Trophoblast cell (in vitro differentiated cells and primary cell): ENCODE measurements at regions not wholly inside any gene's neighbourhood (a gene's known extent, or its start where the extent isn't known, plus 50 kb on each side); places are given as distances from the start of the nearest gene placed in this dataset.

Experiments used
- DNase-seq, 2 donors: peaks; one replicate each; pipeline ENCODE4 v3.0.0-alpha.2; 2016
- H2AFZ ChIP-seq: 2 replicates; pipeline ENCODE4 v1.6.1; 2013; ENCODE audit warnings: low read length, moderate library complexity, mild to moderate bottlenecking; ENCODE audit not compliant: insufficient read depth, poor library complexity
- H2AK5ac ChIP-seq: 2 replicates; pipeline ENCODE4 v1.6.1; 2013; ENCODE audit warnings: mild to moderate bottlenecking, low read length
- H2BK120ac ChIP-seq: 2 replicates; pipeline ENCODE4 v1.6.1; 2013; ENCODE audit warnings: low read length, mild to moderate bottlenecking, moderate library complexity; ENCODE audit not compliant: insufficient read depth, poor library complexity
- H2BK12ac ChIP-seq: 2 replicates; pipeline ENCODE4 v1.6.1; 2013; ENCODE audit warnings: mild to moderate bottlenecking, low read length, moderate library complexity
- H2BK5ac ChIP-seq: 2 replicates; pipeline ENCODE4 v1.6.1; 2013; ENCODE audit warnings: low read length, low read depth, moderate library complexity, mild to moderate bottlenecking; ENCODE audit not compliant: poor library complexity
- H3K14ac ChIP-seq: 2 replicates; pipeline ENCODE4 v1.6.1; 2013; ENCODE audit warnings: mild to moderate bottlenecking, low read length
- H3K18ac ChIP-seq: 2 replicates; pipeline ENCODE4 v1.6.1; 2013; ENCODE audit warnings: mild to moderate bottlenecking, low read length
- H3K23ac ChIP-seq: 2 replicates; pipeline ENCODE4 v1.6.1; 2013; ENCODE audit warnings: low read length
- H3K27ac ChIP-seq: 2 replicates; pipeline ENCODE4 v1.5.1; 2013; ENCODE audit warnings: low read depth, mild to moderate bottlenecking, inconsistent platforms, low read length, moderate library complexity
- H3K27me3 ChIP-seq: 2 replicates; pipeline ENCODE4 v1.6.1; 2013; ENCODE audit warnings: inconsistent platforms, mild to moderate bottlenecking, low read length, moderate library complexity; ENCODE audit not compliant: insufficient read depth
- H3K36me3 ChIP-seq, 2 experiments: 1 replicate in 1 of 2; 2 replicates in 1 of 2; pipeline ENCODE4 v1.6.1; 2013; ENCODE audit warnings: low read length in 2 of 2, mild to moderate bottlenecking in 2 of 2, moderate library complexity in 1 of 2; ENCODE audit not compliant: insufficient read depth in 2 of 2, control insufficient read depth in 1 of 2
- H3K4ac ChIP-seq: 2 replicates; pipeline ENCODE4 v1.6.1; 2013; ENCODE audit warnings: low read depth, mild to moderate bottlenecking, low read length, moderate library complexity
- H3K4me1 ChIP-seq, 2 experiments: 1 replicate in 1 of 2; 2 replicates in 1 of 2; pipeline ENCODE4 v1.6.1; 2013; ENCODE audit warnings: low read length in 2 of 2, mild to moderate bottlenecking in 2 of 2, moderate library complexity in 1 of 2; ENCODE audit not compliant: insufficient read depth in 2 of 2, control insufficient read depth in 1 of 2
- H3K4me2 ChIP-seq: 2 replicates; pipeline ENCODE4 v1.6.1; 2013; ENCODE audit warnings: inconsistent platforms, mild to moderate bottlenecking, low read length, moderate library complexity
- H3K4me3 ChIP-seq: 2 replicates; pipeline ENCODE4 v1.5.1; 2013; ENCODE audit warnings: mild to moderate bottlenecking, low read depth, low read length, inconsistent platforms
- H3K79me1 ChIP-seq: one replicate; pipeline ENCODE4 v1.6.1; 2013; ENCODE audit warnings: low read length
- H3K79me2 ChIP-seq: 2 replicates; pipeline ENCODE4 v1.6.1; 2013; ENCODE audit warnings: low read length, mild to moderate bottlenecking; ENCODE audit not compliant: control insufficient read depth, insufficient read depth, poor library complexity
- H3K9ac ChIP-seq: 2 replicates; pipeline ENCODE4 v1.6.1; 2013; ENCODE audit warnings: mild to moderate bottlenecking, low read length
- H3K9me3 ChIP-seq: 2 replicates; pipeline ENCODE4 v1.6.1; 2013; ENCODE audit warnings: low read depth, mild to moderate bottlenecking, control low read depth, inconsistent platforms, low read length; ENCODE audit not compliant: insufficient read depth
- H4K12ac ChIP-seq: 2 replicates; pipeline ENCODE4 v1.6.1; 2013; ENCODE audit warnings: low read depth, mild to moderate bottlenecking, low read length, moderate library complexity
- H4K8ac ChIP-seq: 2 replicates; pipeline ENCODE4 v1.6.1; 2013; ENCODE audit warnings: low read depth, mild to moderate bottlenecking, low read length, moderate library complexity
- H4K91ac ChIP-seq: one replicate; pipeline ENCODE4 v1.6.1; 2013; ENCODE audit warnings: low read depth, mild to moderate bottlenecking, low read length, moderate library complexity
- WGBS: extraction: QIAGEN DNeasy Blood & Tissue Kit; methylation state at CpG from one replicate; pipeline ENCODE4 v1.1.7; 2013; ENCODE audit warnings: missing lambda C conversion rate; ENCODE audit not compliant: insufficient read length, insufficient coverage; ENCODE audit errors: extremely low coverage; 5-methylcytosine and 5-hydroxymethylcytosine counted together

- Histone ChIP-seq H3K27ac (no peak overlapping the region), H2BK5ac (no peak overlapping the region), H3K79me2 (no peaks in the 10 kb centered on the region), H2BK120ac (no peak overlapping the region), H4K8ac (no peak overlapping the region), H4K12ac (no peak overlapping the region), H3K36me3 (no peaks in the 10 kb centered on the region), H3K4ac (no peak overlapping the region), H2BK12ac (no peak overlapping the region), H3K4me3 (no peak overlapping the region), H3K18ac (no peak overlapping the region), H2AFZ (no peak overlapping the region), H3K4me2 (no peak overlapping the region), H3K23ac (no peak overlapping the region), H3K79me1 (no peaks in the 10 kb centered on the region), H3K9ac (no peak overlapping the region), H3K9me3 (peaks cover 13% of the 10 kb centered on the region), H3K27me3 (no peaks in the 10 kb centered on the region), H4K91ac (no peak overlapping the region), H2AK5ac (no peak overlapping the region), H3K14ac (no peak overlapping the region), H3K4me1 (no peaks in the 10 kb centered on the region)
- WGBS: no CpG with 5 or more reads among the region's 14 CpGs
- DNase-seq: no peak
Observed at GRCh38 chr1:29829448-29830344, 593.4 kb downstream of the PTPRU start.

GRCh38 chr1:29828526-29829447 is 592.5 kb downstream of the PTPRU start:
- Histone ChIP-seq H2AFZ (no peak overlapping the region), H3K18ac (no peak overlapping the region), H4K91ac (no peak overlapping the region), H2BK12ac (no peak overlapping the region), H3K4me1 (no peaks in the 10 kb centered on the region), H2BK120ac (no peak overlapping the region), H3K79me1 (no peaks in the 10 kb centered on the region), H3K79me2 (no peaks in the 10 kb centered on the region), H3K36me3 (no peaks in the 10 kb centered on the region), H3K9me3 (peaks cover 13% of the 10 kb centered on the region), H3K14ac (no peak overlapping the region), H3K27ac (no peak overlapping the region), H3K27me3 (no peaks in the 10 kb centered on the region), H4K8ac (no peak overlapping the region), H3K4ac (no peak overlapping the region), H3K9ac (no peak overlapping the region), H3K4me2 (no peak overlapping the region), H3K23ac (no peak overlapping the region), H3K4me3 (no peak overlapping the region), H2AK5ac (no peak overlapping the region), H2BK5ac (no peak overlapping the region), H4K12ac (no peak overlapping the region)
- DNase-seq: no peak
- WGBS: no CpG with 5 or more reads among the region's 23 CpGs

GRCh38 chr1:29827801-29828525 is 591.6 kb downstream of the PTPRU start:
- H2AK5ac ChIP-seq: no peak overlapping the region
- H2BK12ac ChIP-seq: no peak overlapping the region
- no peak overlapping the region for H3K9ac ChIP-seq
- no peaks in the 10 kb centered on the region for H3K36me3 ChIP-seq
- no peak overlapping the region for H3K4ac ChIP-seq
- no peak overlapping the region for H3K4me2 ChIP-seq
- H3K4me1 ChIP-seq: no peaks in the 10 kb centered on the region
- WGBS: no CpG with 5 or more reads among the region's 7 CpGs
- no peak overlapping the region for H3K18ac ChIP-seq
- no peak overlapping the region for H2BK120ac ChIP-seq
- no peak overlapping the region for H4K12ac ChIP-seq
- H3K4me3 ChIP-seq: no peak overlapping the region
- no peaks in the 10 kb centered on the region for H3K79me2 ChIP-seq
- H4K91ac ChIP-seq: no peak overlapping the region
- no peak overlapping the region for H3K23ac ChIP-seq
- no peak overlapping the region for H2AFZ ChIP-seq
- peaks cover 13% of the 10 kb centered on the region for H3K9me3 ChIP-seq
- H3K27ac ChIP-seq: no peak overlapping the region
- H2BK5ac ChIP-seq: no peak overlapping the region
- no peaks in the 10 kb centered on the region for H3K79me1 ChIP-seq
- DNase-seq: no peak
- no peak overlapping the region for H4K8ac ChIP-seq
- H3K14ac ChIP-seq: no peak overlapping the region
- H3K27me3 ChIP-seq: no peaks in the 10 kb centered on the region

GRCh38 chr1:29827237-29827750 is 591.0 kb downstream of the PTPRU start:
- no peak overlapping the region for H4K91ac ChIP-seq
- H3K79me1 ChIP-seq: no peaks in the 10 kb centered on the region
- DNase-seq: no peak
- no peak overlapping the region for H3K9ac ChIP-seq
- H2AFZ ChIP-seq: no peak overlapping the region
- H3K27ac ChIP-seq: no peak overlapping the region
- no peak overlapping the region for H4K12ac ChIP-seq
- no peak overlapping the region for H2BK120ac ChIP-seq
- no peak overlapping the region for H3K23ac ChIP-seq
- no peak overlapping the region for H3K14ac ChIP-seq
- H2BK5ac ChIP-seq: no peak overlapping the region
- no peak overlapping the region for H3K18ac ChIP-seq
- no peak overlapping the region for H2BK12ac ChIP-seq
- no peaks in the 10 kb centered on the region for H3K4me1 ChIP-seq
- H3K79me2 ChIP-seq: no peaks in the 10 kb centered on the region
- WGBS: no CpG with 5 or more reads among the region's 12 CpGs
- no peak overlapping the region for H4K8ac ChIP-seq
- H3K9me3 ChIP-seq: peaks cover 11% of the 10 kb centered on the region
- no peaks in the 10 kb centered on the region for H3K36me3 ChIP-seq
- H3K27me3 ChIP-seq: no peaks in the 10 kb centered on the region
- no peak overlapping the region for H2AK5ac ChIP-seq
- H3K4me3 ChIP-seq: no peak overlapping the region
- no peak overlapping the region for H3K4me2 ChIP-seq
- H3K4ac ChIP-seq: no peak overlapping the region
